ENCODE measurements at regions not wholly inside any gene's neighbourhood (a gene's known extent, or its start where the extent isn't known, plus 50 kb on each side); places are given as distances from the start of the nearest gene placed in this dataset.

DNA sequence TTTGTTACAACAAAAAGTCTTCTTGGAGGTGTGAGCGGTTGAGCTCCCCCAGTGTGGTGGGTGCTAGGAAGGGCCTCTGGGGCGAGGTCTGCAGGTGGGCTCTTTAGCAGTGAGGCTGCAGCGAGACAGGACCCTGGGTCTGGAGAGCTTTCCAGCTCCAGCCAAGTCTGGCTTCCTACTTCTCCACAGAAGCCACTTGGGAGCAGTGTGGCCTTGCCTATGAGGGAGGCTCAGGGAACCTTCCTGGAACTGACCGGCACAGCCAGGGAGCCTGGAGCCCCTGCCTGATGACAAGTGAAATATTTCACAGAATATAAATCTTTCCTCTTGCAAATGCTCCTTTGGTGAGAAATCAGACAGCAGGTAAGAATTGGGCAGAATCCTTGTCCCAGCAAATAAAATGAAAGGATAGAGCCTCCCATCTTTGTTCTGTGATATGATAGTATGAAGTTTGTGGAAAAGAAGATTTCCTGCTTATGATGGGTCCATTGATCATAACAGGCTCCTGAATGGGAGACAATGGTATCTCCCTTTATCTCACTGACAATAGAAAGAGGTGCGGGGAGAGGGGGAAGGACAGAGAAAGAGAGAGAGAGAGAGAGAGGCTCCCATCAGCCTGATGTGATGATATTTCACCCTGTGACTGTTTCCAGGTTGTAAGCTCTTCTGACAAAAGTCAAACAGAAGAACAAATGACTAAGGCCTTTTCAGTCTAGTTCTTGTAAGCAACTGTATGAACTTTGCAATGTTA is 289.8 kb upstream of the SPRED2 start:
- peak in 1 of 2 experiments; percentile 8 for DNase-seq

- no peak for DNase-seq
Observed at GRCh38 chr2:65716698-65717097, 284.3 kb upstream of the SPRED2 start.

DNA sequence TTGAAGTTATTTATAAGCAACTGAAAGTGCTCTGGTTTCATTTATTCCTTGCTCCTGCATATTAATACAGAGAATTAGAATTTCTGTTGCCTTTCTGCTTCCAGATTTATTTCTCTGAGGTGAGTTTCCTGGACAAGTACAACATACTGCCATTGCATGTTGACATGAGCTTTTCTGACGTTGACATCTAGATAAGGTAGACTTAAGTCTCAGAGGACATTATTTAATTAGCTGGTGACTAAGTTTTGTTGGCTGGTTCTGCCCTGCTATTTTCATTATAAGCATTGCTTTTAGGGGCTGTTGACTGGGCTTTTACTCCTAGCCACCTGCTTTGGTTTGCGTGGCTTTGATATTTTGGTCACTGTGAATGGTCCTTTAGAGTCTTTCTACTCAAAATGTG is 282.9 kb upstream of the SPRED2 start:
- no peak for DNase-seq

DNA sequence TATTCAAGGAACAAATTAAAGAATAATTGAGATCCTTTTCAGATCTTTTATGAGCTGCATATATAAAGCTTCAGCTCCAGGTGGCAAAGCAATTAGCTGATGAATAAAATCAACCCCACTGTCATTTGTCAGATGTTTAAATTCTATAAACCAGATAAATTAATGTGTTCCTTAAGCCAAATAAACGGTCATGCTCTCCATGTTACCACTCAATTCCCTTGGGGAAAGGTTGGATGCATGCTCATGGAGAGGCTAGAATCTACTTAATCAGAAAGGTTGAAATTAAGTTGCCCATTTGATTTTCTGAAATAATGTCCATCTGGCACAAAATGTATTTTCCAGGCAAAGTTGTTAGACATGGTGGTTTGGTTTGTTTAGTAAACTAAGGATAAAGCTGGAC is 282.5 kb upstream of the SPRED2 start:
- DNase-seq: no peak

- no peak for DNase-seq
Observed at GRCh38 chr2:65711863-65712262, 279.5 kb upstream of the SPRED2 start.

- DNase-seq: no peak
Observed at GRCh38 chr2:65710779-65711295, 278.4 kb upstream of the SPRED2 start.

- DNase-seq: no peak
Observed at GRCh38 chr2:65710356-65710755, 278.0 kb upstream of the SPRED2 start.

DNA sequence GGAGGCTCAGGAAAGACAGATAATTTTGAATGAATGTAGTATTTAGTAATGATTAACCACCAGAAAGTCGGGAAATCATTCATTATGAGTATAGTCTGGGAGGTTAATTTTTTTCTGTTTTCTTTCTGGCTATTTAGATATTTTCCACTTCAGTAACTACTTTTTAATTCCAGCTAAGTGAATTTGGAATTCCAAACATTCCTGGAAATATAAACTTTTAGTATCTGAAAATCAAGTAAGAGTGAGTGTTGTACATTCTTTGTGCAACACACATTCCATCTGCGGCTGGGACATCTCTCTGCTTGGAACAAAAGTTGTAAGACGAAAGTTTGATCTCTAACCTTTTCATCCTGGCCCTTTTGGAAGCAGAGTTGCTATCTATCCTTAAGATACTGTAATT is 275.7 kb upstream of the SPRED2 start:
- no peak for DNase-seq

DNA sequence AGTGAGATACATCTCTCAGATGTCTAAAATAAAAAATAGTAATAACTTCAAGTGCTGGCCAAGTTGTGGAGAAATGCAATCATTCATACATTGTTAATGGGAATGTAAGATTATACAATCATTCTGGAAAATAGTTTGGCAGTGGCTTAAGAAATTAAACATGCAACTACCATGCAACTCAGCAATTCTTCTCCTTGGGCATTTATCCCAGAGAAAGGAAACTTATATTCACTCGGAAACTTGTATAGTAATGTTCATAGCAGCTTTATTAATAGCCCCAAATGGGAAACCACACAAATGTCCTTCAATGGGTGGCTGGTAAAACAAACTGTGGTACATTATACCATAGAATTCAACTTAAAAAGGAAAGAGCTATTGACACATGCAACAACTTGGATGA is 274.0 kb upstream of the SPRED2 start:
- no peak for DNase-seq

- DNase-seq: no peak
Observed at GRCh38 chr2:65701191-65701590, 268.8 kb upstream of the SPRED2 start.

DNA sequence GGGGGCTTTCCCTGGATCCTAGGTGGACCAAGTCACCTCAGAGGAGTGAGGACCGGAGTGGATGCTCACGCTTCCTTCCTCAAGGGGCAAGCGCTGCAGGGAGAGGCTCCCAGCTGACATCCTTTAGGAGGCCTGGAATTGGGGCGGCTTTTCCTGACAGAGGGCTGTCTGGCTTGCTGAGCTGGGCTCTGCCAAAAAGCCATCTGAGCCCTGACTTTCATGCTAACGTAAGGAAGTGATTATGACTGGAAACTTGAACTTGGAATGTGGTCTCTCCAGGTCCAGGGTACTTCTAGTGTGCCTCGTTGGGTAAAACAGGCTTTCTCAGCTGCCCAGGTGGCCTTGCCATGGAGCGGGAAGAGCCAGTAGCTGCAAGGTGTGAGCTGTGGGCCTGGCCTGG is 268.3 kb upstream of the SPRED2 start:
- no peak for DNase-seq

GRCh38 chr2:65700004-65700651 is 267.7 kb upstream of the SPRED2 start:
- DNase-seq: no peak

- no peak for DNase-seq
Observed at GRCh38 chr2:65691816-65692215, 259.4 kb upstream of the SPRED2 start.

- no peak for DNase-seq
Observed at GRCh38 chr2:65688141-65688886, 255.9 kb upstream of the SPRED2 start.

DNA sequence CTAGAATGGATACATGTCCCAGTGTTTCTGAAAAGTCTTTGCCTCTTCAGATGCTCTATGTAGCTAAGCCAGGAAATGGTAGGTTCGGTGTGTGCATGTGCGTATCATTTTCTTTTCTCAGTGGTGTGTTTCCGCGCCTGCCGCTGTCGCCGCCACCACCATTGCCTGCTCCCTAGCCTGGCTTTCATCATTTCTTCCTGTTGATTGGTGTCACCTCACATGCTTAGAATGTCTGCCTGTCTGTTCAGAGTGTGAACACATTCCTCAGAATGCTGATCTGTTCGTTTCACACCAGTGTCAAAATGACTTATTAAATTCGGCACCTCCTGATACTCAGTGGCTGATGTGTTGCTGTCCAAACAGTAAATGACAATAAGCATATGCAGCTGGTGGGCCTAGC is 255.2 kb upstream of the SPRED2 start:
- DNase-seq: no peak

GRCh38 chr2:65686928-65687521 is 254.6 kb upstream of the SPRED2 start:
- DNase-seq: peak in 1 of 2 experiments; percentile 3

DNA sequence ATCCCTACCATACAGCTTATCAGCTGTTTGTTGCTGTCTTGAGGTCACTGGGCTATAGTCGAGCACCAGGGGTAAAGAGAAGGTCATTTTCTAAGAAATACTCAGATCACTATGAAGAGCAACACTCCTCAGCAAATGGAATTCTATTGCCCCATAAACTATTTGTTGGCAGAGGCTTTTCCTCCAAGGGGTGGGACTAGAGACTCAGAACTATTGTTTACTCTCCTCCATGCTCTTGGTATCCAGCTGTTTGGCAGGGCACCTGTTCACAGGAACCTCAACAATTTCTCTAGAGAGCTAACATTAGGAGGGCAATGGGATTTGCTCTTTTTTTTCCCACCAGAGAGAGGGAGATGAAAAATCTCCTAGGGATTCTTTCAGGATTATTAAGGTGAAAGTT is 249.1 kb upstream of the SPRED2 start:
- no peak for DNase-seq

GRCh38 chr2:65678779-65679391 is 246.5 kb upstream of the SPRED2 start:
- DNase-seq: no peak

- no peak for DNase-seq
Observed at GRCh38 chr2:65675350-65675749, 243.0 kb upstream of the SPRED2 start.

GRCh38 chr2:65671670-65672242 is 239.4 kb upstream of the SPRED2 start:
- DNase-seq: no peak

DNA sequence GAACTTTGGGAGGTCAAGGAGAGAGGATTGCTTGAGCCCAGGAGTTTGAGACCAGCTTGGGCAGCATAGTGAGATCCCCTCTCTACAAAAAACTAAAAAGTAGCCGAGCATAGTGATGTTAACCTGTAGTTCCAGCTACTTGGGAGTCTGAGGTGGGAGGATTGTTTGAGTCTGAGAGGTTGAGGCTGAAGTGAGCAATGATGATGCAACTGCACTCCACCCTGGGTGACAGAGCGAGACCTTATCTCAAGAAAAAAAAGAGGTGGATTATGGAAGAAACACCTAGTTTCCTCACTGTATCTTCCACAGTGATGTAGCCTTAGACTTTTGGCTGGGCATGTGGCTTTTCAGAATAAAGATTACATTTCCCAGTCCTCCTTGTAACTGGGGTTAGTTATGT is 237.2 kb upstream of the SPRED2 start:
- no peak for DNase-seq

DNA sequence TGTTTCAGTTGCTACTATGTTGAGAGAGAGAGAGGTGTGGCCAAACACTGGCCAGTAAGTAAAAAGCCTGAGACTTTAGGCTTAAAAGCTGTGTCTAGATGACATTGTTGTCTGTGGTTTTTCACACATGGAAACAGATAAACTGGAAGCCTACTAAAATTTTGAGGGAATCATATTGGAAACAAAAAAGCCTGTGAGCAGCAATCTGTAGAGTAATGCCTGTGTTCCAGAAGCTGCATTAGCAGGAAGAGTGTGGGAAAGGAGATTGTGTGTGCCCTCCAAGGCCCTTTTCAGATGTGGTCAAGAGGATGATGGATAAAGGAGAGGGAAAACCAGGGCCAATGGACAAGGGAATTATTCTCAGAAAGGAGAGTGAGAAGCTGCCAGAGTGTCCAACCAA is 236.3 kb upstream of the SPRED2 start:
- no peak for DNase-seq

Measured in cerebellar nuclear complex (tissue), 1 donor.